HG02623 (cell line): ENCODE measurements at regions not wholly inside any gene's neighbourhood (a gene's known extent, or its start where the extent isn't known, plus 50 kb on each side); places are given as distances from the start of the nearest gene placed in this dataset.
"Not testable (repeated sequence)": the region's sequence is repeated elsewhere in the genome, so short reads cannot be mapped to it uniquely, and the experiment has no call there.

Experiments used
- ATAC-seq: cut with Tn5 transposase; IDR thresholded peaks from one replicate; pipeline ENCODE4 v1.9.1; 2021; ENCODE audit warnings: moderate library complexity; ENCODE audit not compliant: unreplicated experiment

GRCh38 chr5:89583534-89583933, 700.5 kb upstream of the MEF2C start:
- ATAC-seq, result no peak

GRCh38 chr5:89582768-89583339, 699.9 kb upstream of the MEF2C start:
- ATAC-seq, result no peak

GRCh38 chr5:89580976-89581375, 698.0 kb upstream of the MEF2C start:
- ATAC-seq, result no peak

GRCh38 chr5:89575319-89575718, 692.3 kb upstream of the MEF2C start:
- ATAC-seq, result no peak

- no peak for ATAC-seq
Observed at GRCh38 chr5:89573345-89573744, 690.4 kb upstream of the MEF2C start.

- ATAC-seq, result no peak
Observed at GRCh38 chr5:89572696-89573095, 689.7 kb upstream of the MEF2C start.

- no peak for ATAC-seq
Observed at GRCh38 chr5:89570557-89570956, 687.6 kb upstream of the MEF2C start.

GRCh38 chr5:89566340-89566739, 683.4 kb upstream of the MEF2C start:
- ATAC-seq, result no peak

GRCh38 chr5:89560696-89561095, 677.7 kb upstream of the MEF2C start:
- no peak for ATAC-seq

GRCh38 chr5:89556215-89556913, 673.4 kb upstream of the MEF2C start:
- no peak for ATAC-seq

GRCh38 chr5:89546657-89547056, 663.7 kb upstream of the MEF2C start:
- no peak for ATAC-seq

GRCh38 chr5:89545626-89546025, 662.6 kb upstream of the MEF2C start:
- ATAC-seq, result no peak

- ATAC-seq, result no peak
Observed at GRCh38 chr5:89545076-89545475, 662.1 kb upstream of the MEF2C start.

- no peak for ATAC-seq
Observed at GRCh38 chr5:89542736-89543135, 659.8 kb upstream of the MEF2C start.

GRCh38 chr5:89537800-89538199, 654.8 kb upstream of the MEF2C start:
- no peak for ATAC-seq

- no peak for ATAC-seq
Observed at GRCh38 chr5:89536020-89536419, 653.0 kb upstream of the MEF2C start.

GRCh38 chr5:89535411-89535810, 652.4 kb upstream of the MEF2C start:
- ATAC-seq, result no peak

GRCh38 chr5:89534331-89534730, 651.3 kb upstream of the MEF2C start:
- no peak for ATAC-seq

GRCh38 chr5:89524785-89525184, 641.8 kb upstream of the MEF2C start:
- no peak for ATAC-seq

- not testable (repeated sequence) for ATAC-seq
Observed at GRCh38 chr5:89523867-89524266, 640.9 kb upstream of the MEF2C start.

- no peak for ATAC-seq
Observed at GRCh38 chr5:89520771-89521170, 637.8 kb upstream of the MEF2C start.

- no peak for ATAC-seq
Observed at GRCh38 chr5:89513299-89514044, 630.5 kb upstream of the MEF2C start.
